TTC549 (cell line): ENCODE measurements at regions not wholly inside any gene's neighbourhood (a gene's known extent, or its start where the extent isn't known, plus 50 kb on each side); places are given as distances from the start of the nearest gene placed in this dataset.

Source experiments
- FAIRE-seq: peaks from 2 replicates; lab custom pipeline; 2012; peaks lifted over from hg19 to GRCh38; lab: Jason Lieb, UNC

DNA sequence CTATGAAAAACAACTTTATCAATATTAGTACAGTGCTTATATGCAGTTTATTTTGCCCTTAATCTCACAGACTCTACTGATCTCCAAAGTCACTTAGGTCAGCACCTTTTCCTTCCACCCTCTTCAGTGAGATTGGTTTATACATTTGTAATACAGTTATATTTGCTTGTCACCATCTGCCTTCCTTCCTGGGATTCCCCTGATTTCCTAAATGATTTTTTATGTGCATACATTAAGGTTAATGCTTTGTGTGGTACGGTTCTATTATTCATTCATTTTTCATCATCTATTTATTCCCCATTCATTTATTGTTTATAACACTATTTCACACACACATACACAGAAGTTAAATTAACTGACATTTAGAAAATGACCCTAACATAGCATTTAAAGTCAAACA, 419.8 kb upstream of the CDH11 start:
- FAIRE-seq: no peak

DNA sequence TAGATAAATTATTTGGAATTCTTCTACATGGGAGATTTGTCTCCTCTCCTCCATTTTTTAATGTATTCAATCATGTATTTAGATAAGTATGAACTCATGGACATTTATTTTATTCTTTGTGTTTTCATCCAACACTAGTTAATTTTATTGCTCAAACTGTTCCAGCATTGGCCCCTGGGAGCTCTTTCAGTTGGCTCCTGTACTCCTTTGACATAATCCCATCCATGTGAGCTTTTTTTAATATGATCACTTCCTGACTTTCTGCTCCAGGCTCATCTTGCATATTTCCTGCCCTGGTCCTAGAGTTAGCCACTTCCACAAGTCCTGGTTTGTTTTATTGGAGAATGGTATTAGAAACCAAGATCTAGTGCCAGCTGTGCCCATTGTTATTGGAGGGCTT, 419.0 kb upstream of the CDH11 start:
- FAIRE-seq: no peak

GRCh38 chr16:65538976-65539375, 417.1 kb upstream of the CDH11 start:
- no peak for FAIRE-seq

DNA sequence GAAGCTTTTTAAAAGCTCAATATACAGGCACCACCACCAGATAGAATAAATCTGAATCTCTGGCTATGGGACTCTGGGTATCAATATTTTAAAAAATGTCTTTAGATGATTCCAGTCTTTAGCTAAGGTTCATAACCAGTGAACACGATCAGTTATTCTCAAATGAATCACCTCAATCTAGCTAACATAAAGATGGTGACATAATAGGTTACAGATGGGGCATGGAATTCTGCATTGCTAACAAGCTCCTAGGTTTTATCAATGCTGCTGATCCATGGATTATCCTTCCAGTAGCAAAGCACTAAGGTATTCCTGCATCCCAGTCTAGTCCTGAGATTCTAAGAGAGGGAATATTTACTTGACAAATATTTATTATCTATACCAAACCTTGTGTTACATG, 415.5 kb upstream of the CDH11 start:
- FAIRE-seq: no peak

DNA sequence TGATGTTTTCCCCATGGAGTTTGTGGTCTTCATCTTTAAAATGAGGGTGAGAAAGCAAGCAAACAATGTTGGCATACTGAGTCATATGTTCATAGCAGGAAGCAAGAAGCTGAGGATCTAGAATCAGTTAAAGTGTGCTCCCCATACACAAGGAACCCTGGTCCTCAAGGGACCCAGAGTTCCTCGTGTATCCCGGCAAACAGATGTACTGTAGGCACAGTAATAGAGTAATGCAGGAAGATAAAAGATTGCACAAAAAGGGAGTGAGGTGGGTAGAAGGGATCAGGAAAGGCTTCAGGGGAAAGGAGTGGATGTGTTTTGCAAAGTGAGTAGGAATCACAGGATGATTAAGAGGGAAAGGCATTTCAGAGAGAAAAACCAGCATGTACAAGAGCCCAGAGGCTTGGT, 412.3 kb upstream of the CDH11 start:
- FAIRE-seq: no peak

- no peak for FAIRE-seq
Measured at GRCh38 chr16:65532846-65533245, 411.0 kb upstream of the CDH11 start.

GRCh38 chr16:65532258-65532657, 410.4 kb upstream of the CDH11 start:
- FAIRE-seq: no peak

DNA sequence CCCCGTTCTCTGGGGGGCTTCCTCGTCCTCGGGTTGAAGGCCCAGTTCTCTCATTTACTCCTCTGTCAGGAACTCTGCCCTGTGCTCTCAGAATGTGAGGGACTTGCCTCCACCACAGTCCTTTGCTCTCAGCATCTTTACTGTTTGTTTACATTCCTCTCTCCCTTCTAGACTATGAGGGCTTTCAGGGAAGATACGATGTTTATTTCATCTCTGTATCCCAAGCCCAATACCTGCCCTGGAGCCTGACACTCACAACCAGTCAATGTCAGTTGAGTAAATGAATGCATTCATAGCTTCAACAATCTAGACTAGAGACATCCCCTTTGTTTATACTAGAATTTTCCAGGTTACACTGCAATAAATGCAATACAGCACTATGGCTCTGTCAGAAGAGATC, 409.6 kb upstream of the CDH11 start:
- no peak for FAIRE-seq

GRCh38 chr16:65525707-65526106, 403.8 kb upstream of the CDH11 start:
- FAIRE-seq: no peak

- no peak for FAIRE-seq
Measured at GRCh38 chr16:65524997-65525396, 403.1 kb upstream of the CDH11 start.

DNA sequence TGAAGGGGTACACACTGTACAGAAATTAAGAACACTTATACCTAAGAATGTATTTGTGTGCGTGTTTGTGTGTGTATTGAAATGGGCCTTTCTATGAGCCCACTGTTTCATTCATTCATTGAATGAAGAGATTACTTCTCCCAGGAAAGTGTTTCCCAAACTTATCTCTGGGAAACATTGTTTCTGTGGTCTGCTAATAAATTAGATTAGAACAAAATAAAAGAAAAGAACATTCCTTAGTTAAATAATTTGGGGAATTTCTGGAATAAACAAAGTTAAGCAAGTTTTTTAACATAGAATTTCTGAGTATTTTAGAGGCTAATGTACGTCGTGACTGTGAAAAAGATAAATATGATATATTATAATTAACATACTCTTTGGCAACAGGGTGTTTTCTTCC, 402.4 kb upstream of the CDH11 start:
- FAIRE-seq: no peak

DNA sequence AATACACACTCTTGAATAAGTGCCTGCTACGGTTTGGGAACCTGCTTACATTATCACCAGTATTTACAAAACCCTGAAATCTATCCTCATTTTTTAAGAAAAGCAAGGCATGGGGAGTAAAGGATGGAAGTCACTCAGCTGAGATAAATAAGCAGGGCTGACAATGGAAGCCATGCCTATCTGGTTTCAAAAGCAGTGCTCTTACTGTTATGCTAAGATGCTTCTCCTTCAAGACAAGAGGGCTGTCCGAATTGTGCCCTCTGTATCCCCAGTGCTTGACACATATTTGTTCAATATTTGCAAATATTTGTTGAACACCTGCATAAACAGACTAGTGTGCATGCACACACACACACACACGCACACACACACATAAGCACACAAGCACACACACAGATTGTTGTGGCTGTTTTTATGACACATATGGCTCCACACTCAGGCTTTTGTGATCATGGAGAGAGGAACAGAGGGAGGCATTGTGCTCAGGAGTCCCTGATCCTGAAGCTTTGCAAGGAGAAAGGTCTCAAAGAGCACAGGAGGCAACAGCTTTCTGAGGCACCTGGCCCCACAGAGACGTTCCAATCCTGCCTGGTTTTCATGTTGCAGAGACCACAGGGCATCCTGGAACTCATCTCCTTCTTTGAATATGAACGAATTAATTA, 401.6 kb upstream of the CDH11 start:
- no peak for FAIRE-seq

- FAIRE-seq: no peak
Measured at GRCh38 chr16:65522412-65522811, 400.5 kb upstream of the CDH11 start.

GRCh38 chr16:65521633-65522328, 399.9 kb upstream of the CDH11 start:
- FAIRE-seq: no peak

DNA sequence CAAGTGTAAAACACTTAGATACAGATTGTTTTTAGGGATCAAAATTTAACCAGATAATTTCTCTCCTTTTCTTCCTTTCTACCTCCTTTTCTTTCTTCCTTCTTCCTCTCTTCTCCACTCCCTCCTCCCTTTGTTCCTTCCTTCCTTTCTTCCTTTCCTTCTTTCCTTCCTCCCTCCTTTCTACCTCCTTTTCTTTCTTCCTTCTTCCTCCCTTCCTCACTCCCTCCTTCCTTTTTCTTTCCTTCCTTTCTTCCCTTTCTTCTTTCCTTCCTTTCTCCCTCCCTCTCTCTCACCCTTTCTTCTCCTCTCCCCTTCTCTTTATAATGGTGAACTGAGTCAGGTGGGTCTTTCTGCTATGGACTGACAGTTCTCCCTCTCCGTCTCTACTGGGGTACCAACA, 397.5 kb upstream of the CDH11 start:
- no peak for FAIRE-seq

GRCh38 chr16:65515193-65515592, 393.3 kb upstream of the CDH11 start:
- FAIRE-seq: no peak

DNA sequence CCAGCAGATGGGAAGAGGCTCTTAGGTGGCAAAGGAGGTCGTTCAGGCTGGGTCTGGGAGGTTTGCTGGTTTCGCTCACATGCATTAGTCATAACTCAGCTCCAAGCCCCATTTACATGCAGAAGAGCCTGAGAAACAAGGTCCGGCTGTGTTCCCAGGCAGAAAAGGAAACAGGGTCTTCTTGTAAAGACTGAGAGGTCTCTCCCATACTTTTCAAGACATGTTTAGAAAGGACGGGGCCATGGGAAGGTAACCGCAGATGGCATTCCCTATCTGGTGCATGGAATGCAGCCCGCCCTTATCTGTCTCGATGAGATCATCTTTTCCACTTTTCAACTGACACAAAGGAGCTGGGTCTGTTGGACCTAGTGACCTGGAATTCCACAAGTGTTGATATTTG, 389.0 kb upstream of the CDH11 start:
- FAIRE-seq: no peak

GRCh38 chr16:65510241-65510640, 388.4 kb upstream of the CDH11 start:
- no peak for FAIRE-seq

- no peak for FAIRE-seq
Measured at GRCh38 chr16:65509172-65509571, 387.3 kb upstream of the CDH11 start.

DNA sequence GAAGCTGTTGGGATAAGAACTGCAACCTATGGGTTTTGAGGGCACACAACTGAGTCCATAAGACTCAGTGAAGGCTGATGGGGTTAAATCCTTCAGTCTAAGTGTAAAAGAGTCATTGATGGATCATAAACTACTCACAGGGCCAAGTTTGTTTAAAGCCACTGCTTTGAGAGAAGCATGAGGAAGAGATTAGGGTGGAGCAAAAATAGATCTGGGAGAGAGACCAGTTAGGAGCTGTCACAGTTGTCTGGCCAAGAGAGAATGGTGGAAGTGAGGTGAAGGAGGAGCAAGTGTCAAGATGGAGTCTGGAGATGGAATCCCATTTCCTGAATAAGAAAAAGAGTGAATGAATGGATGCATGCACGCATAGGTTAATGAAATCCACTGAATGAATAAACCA, 379.1 kb upstream of the CDH11 start:
- no peak for FAIRE-seq

- no peak for FAIRE-seq
Measured at GRCh38 chr16:65500007-65500406, 378.1 kb upstream of the CDH11 start.

DNA sequence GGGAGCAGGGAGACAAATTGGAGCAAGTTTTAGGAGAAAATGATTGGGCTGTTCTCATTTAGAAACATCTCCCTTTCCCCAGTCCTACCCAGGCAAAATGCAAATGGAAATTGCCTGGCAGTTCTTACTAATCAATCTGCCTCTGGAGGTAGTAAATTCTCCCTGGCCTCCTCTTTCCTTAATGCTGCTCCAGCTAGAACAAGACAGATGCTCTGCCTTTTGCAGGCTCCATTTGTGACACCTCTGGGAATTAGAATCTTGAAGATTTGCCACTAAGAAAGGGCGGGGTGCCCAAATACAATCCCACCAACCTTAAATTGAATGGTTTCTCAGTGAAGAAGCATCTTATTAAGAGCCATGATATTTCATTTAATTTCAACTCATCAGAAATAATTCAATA, 377.7 kb upstream of the CDH11 start:
- FAIRE-seq: no peak

DNA sequence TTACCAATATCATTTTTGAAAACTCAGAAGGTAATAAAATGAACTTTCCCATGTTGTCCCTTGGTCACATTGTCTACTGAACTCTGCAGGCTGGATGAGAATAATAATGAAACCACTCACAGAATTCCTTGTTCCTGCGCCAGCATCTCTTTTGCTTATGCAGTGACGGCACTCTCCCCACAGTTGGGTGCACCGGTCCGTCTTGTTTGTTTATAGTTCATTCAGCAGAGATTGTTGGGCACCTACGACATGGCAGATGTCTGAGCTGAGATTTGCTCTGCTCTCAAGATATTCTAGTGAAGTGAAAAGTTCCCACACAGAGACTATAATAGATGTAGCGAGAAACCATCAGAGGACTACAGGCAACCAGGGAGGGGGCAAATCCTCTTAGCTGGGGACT, 375.7 kb upstream of the CDH11 start:
- FAIRE-seq: no peak

DNA sequence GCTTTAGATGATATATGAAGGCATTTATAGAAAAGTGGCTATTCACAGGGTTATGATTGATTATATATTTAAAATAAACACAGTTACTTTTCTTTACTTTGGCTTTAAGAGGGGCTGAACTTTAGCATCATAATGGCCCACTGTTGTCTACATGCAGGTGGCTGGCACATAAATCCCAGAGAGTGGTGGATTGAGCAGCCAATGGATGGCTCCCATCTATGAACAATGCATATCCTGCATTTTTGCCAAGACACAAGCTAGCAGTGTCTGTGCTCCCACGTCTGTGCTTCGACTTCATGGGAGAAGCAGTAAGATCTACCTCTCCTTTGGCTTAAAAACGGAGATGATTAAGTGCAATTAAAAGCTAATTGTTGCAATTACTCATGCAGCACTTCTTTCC, 373.2 kb upstream of the CDH11 start:
- no peak for FAIRE-seq
